ENCODE measurements at regions not wholly inside any gene's neighbourhood (a gene's known extent, or its start where the extent isn't known, plus 50 kb on each side); places are given as distances from the start of the nearest gene placed in this dataset.

DNA sequence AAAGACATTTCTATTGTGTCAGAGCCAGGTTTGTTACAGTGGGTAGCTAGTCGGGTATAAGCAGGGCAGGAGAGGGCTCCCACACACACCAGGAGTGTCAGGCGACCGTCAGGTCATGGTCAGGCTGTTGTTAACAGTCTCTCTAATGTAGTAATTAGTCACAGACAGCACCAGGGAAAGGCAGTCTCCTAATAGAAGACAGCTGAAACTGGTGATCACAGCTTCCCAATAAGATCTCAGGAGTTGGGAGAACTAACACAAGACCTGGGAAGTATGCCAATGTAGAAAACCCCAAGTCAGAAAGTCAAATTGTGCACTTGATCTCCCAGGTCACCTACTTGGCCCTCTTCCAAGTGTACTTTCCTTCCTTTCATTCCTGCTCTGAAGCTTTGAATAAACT is 53.0 kb upstream of the GPR6 start:
- Mint-ChIP-seq H3K9me3 (no peaks in the 10 kb centered on the region), H3K4me1 (peaks cover 11% of the 10 kb centered on the region), H3K36me3 (ENCODE audit: low read depth) (no peaks in the 10 kb centered on the region), H3K27me3 (ENCODE audit: low read depth) (peaks cover 12% of the 10 kb centered on the region), H3K4me3 (no peak overlapping the region), H3K27ac (no peak overlapping the region)
- TF ChIP-seq, protein P1, sequence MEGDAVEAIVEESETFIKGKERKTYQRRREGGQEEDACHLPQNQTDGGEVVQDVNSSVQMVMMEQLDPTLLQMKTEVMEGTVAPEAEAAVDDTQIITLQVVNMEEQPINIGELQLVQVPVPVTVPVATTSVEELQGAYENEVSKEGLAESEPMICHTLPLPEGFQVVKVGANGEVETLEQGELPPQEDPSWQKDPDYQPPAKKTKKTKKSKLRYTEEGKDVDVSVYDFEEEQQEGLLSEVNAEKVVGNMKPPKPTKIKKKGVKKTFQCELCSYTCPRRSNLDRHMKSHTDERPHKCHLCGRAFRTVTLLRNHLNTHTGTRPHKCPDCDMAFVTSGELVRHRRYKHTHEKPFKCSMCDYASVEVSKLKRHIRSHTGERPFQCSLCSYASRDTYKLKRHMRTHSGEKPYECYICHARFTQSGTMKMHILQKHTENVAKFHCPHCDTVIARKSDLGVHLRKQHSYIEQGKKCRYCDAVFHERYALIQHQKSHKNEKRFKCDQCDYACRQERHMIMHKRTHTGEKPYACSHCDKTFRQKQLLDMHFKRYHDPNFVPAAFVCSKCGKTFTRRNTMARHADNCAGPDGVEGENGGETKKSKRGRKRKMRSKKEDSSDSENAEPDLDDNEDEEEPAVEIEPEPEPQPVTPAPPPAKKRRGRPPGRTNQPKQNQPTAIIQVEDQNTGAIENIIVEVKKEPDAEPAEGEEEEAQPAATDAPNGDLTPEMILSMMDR (IDR thresholded peaks at IDR 0.05; ENCODE audit: unreplicated experiment in 3 of 3) = no peak

GRCh38 chr6:109927052-109927451 is 51.1 kb upstream of the GPR6 start:
- no peaks in the 10 kb centered on the region for H3K36me3 Mint-ChIP-seq (ENCODE audit: low read depth)
- no peak overlapping the region for H3K27ac Mint-ChIP-seq
- peaks cover 9% of the 10 kb centered on the region for H3K27me3 Mint-ChIP-seq (ENCODE audit: low read depth)
- H3K9me3 Mint-ChIP-seq = no peaks in the 10 kb centered on the region
- TF ChIP-seq, protein P1 (IDR thresholded peaks at IDR 0.05; ENCODE audit: unreplicated experiment in 3 of 3) = no peak
- no peak overlapping the region for H3K4me3 Mint-ChIP-seq
- peaks cover 11% of the 10 kb centered on the region for H3K4me1 Mint-ChIP-seq

Measured in nephron (organoid).